ENCODE measurements at regions not wholly inside any gene's neighbourhood (a gene's known extent, or its start where the extent isn't known, plus 50 kb on each side); places are given as distances from the start of the nearest gene placed in this dataset.

DNA sequence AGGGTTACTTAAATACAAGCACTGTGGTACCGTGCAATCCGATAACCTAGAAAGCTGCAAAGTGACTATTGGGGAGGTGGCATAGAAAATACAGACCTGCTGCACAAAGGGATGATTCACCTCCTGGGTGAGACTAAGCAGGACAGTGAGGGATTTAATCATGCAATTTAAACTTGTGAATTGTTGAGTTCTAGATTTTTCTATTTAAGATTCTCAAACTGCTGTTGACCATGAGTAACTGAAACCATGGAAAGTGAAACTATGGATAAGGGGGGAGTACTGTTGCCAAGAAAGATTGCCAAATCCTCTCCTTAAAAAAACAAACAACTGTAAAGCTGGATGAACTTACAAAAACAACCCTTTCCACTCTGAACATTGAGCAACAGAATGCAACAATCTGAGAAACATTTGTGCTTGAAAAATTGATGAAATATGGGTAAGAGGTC is 61.5 kb upstream of the NUDT12 start:
- TF ChIP-seq POLR2A (IDR thresholded peaks at IDR 0.05), result no peak
- TF ChIP-seq, protein P1, sequence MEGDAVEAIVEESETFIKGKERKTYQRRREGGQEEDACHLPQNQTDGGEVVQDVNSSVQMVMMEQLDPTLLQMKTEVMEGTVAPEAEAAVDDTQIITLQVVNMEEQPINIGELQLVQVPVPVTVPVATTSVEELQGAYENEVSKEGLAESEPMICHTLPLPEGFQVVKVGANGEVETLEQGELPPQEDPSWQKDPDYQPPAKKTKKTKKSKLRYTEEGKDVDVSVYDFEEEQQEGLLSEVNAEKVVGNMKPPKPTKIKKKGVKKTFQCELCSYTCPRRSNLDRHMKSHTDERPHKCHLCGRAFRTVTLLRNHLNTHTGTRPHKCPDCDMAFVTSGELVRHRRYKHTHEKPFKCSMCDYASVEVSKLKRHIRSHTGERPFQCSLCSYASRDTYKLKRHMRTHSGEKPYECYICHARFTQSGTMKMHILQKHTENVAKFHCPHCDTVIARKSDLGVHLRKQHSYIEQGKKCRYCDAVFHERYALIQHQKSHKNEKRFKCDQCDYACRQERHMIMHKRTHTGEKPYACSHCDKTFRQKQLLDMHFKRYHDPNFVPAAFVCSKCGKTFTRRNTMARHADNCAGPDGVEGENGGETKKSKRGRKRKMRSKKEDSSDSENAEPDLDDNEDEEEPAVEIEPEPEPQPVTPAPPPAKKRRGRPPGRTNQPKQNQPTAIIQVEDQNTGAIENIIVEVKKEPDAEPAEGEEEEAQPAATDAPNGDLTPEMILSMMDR (IDR thresholded peaks at IDR 0.05), result no peak
- no peak for TF ChIP-seq EP300 (IDR thresholded peaks at IDR 0.05)
